GM23338 (cell line): ENCODE measurements at regions not wholly inside any gene's neighbourhood (a gene's known extent, or its start where the extent isn't known, plus 50 kb on each side); places are given as distances from the start of the nearest gene placed in this dataset.

Experiments used
- ATAC-seq: fragments of 200-7000 bp; cut with Tn5 transposase; 3 replicates; pipeline ENCODE4 v1.9.1; 2020
- DNase-seq: peaks from one replicate; pipeline ENCODE4 v3.0.0-alpha.2; 2015; ENCODE audit warnings: low spot score
- H2AFZ ChIP-seq: fragments of 200-600 bp; sonication (generic); 2 replicates; pipeline ENCODE4 v1.8.0; 2016; ENCODE audit warnings: antibody characterized with exemption, mild to moderate bottlenecking, moderate library complexity
- H3F3A ChIP-seq: fragments of 200-600 bp; sonication (generic); replicated peaks from 2 replicates; pipeline ENCODE4 v1.8.0; 2017; ENCODE audit warnings: antibody characterized with exemption, mixed run types, low read depth
- H3K27ac ChIP-seq: fragments of 200-600 bp; sonication (generic); 2 replicates; pipeline ENCODE4 v1.6.1; 2016; ENCODE audit warnings: low read depth
- H3K27me3 ChIP-seq: fragments of 200-600 bp; sonication (generic); 2 replicates; pipeline ENCODE4 v1.8.0; 2016; ENCODE audit warnings: mild to moderate bottlenecking, mixed run types, moderate library complexity; ENCODE audit not compliant: insufficient read depth
- H3K36me3 ChIP-seq: fragments of 200-600 bp; sonication (generic); 2 replicates; pipeline ENCODE4 v1.8.0; 2016; ENCODE audit warnings: mild to moderate bottlenecking; ENCODE audit not compliant: insufficient read depth
- H3K4me1 ChIP-seq: fragments of 200-600 bp; sonication (generic); 2 replicates; pipeline ENCODE4 v1.8.0; 2016; ENCODE audit warnings: mild to moderate bottlenecking, moderate library complexity; ENCODE audit not compliant: insufficient read depth
- H3K4me2 ChIP-seq: fragments of 200-600 bp; sonication (generic); 2 replicates; pipeline ENCODE4 v1.7.1; 2017; ENCODE audit warnings: mixed run types
- H3K4me3 ChIP-seq: fragments of 200-600 bp; sonication (generic); 2 replicates; pipeline ENCODE4 v1.6.1; 2016; ENCODE audit warnings: mixed run types
- H3K79me2 ChIP-seq: fragments of 200-600 bp; sonication (generic); replicated peaks from 2 replicates; pipeline ENCODE4 v1.8.0; 2017; ENCODE audit warnings: mild to moderate bottlenecking; ENCODE audit not compliant: insufficient read depth
- H3K9me2 ChIP-seq: fragments of 200-600 bp; sonication (generic); 2 replicates; pipeline ENCODE4 v1.8.0; 2017; ENCODE audit not compliant: insufficient read depth
- H4K20me1 ChIP-seq: fragments of 200-600 bp; sonication (generic); replicated peaks from 2 replicates; pipeline ENCODE4 v1.8.0; 2017; ENCODE audit warnings: mild to moderate bottlenecking; ENCODE audit not compliant: insufficient read depth
- H3K27ac Mint-ChIP-seq: 2 replicates; pipeline ENCODE4 v1.8.0; 2020; ENCODE audit warnings: inconsistent platforms, mild to moderate bottlenecking, moderate library complexity, mixed read lengths
- H3K27me3 Mint-ChIP-seq: 3 replicates; pipeline ENCODE4 v1.8.0; 2022; ENCODE audit warnings: low read depth, mild to moderate bottlenecking, moderate library complexity, mixed read lengths, inconsistent platforms; ENCODE audit not compliant: insufficient read depth, poor library complexity
- H3K36me3 Mint-ChIP-seq: 3 replicates; pipeline ENCODE4 v1.8.0; 2021; ENCODE audit warnings: low read depth, mild to moderate bottlenecking, inconsistent platforms, moderate library complexity, mixed read lengths
- H3K4me1 Mint-ChIP-seq: 3 replicates; pipeline ENCODE4 v1.8.0; 2020; ENCODE audit warnings: mild to moderate bottlenecking, inconsistent platforms, mixed read lengths
- H3K4me3 Mint-ChIP-seq: 3 replicates; pipeline ENCODE4 v1.8.0; 2021; ENCODE audit warnings: moderate library complexity, mild to moderate bottlenecking, inconsistent platforms, mixed read lengths
- H3K9me3 Mint-ChIP-seq: 3 replicates; pipeline ENCODE4 v1.8.0; 2020; ENCODE audit warnings: moderate library complexity, mild to moderate bottlenecking, inconsistent platforms, mixed read lengths
- CREB1 ChIP-seq: fragments of 250-450 bp; sonication (Bioruptor Pico); IDR thresholded peaks from 2 replicates; pipeline ENCODE4 v1.5.0; 2020; ENCODE audit warnings: low read depth, mild to moderate bottlenecking, moderate library complexity
- EZH2 ChIP-seq: fragments of 200-600 bp; sonication (generic); IDR thresholded peaks from one replicate; pipeline ENCODE4 v1.8.0; 2017; ENCODE audit warnings: antibody characterized with exemption, mild to moderate bottlenecking, low read depth; ENCODE audit not compliant: unreplicated experiment
- EZH2phosphoT487 ChIP-seq: fragments of 200-600 bp; sonication (generic); IDR thresholded peaks from one replicate; pipeline ENCODE4 v1.8.1; 2018; ENCODE audit warnings: antibody characterized with exemption; ENCODE audit not compliant: unreplicated experiment
- JUNB ChIP-seq: IDR thresholded peaks from one replicate; pipeline ENCODE4 v1.6.1; 2016; ENCODE audit warnings: antibody characterized with exemption; ENCODE audit not compliant: unreplicated experiment
- NANOG ChIP-seq: IDR thresholded peaks from 2 replicates; pipeline ENCODE4 v1.6.1; 2016; ENCODE audit warnings: antibody characterized with exemption, borderline replicate concordance
- POLR2AphosphoS5 ChIP-seq: IDR thresholded peaks from 2 replicates; pipeline ENCODE4 v1.6.1; 2016; ENCODE audit warnings: antibody characterized with exemption, low read depth
- STAT1 ChIP-seq: IDR thresholded peaks from one replicate; pipeline ENCODE4 v1.6.1; 2016; ENCODE audit warnings: antibody characterized with exemption; ENCODE audit not compliant: unreplicated experiment
- ZNF114 ChIP-seq: fragments of 250-450 bp; sonication (Bioruptor Pico); IDR thresholded peaks from 2 replicates; pipeline ENCODE4 v1.5.0; 2020; ENCODE audit warnings: mild to moderate bottlenecking, moderate library complexity
- ZNF331 ChIP-seq: fragments of 250-450 bp; sonication (Bioruptor Pico); IDR thresholded peaks from 2 replicates; pipeline ENCODE4 v1.5.0; 2020; ENCODE audit warnings: low read depth, mild to moderate bottlenecking, moderate library complexity
- TF ChIP-seq, protein P1 (sequence below), 2 experiments: fragments of 200-600 bp in 1 of 2; sonication (generic) in 1 of 2; conservative IDR thresholded peaks; 2 replicates each; pipeline versions ENCODE4 v1.5.1 to v1.6.1; 2016 to 2017; ENCODE audit warnings: antibody characterized with exemption in 2 of 2, low read depth in 2 of 2, mild to moderate bottlenecking in 2 of 2, moderate library complexity in 1 of 2
- TF ChIP-seq, protein P2 (sequence below): IDR thresholded peaks from 2 replicates; pipeline ENCODE4 v1.6.1; 2016; ENCODE audit warnings: antibody characterized with exemption
- TF ChIP-seq, protein P3 (sequence below): IDR thresholded peaks from one replicate; pipeline ENCODE4 v1.6.1; 2018; ENCODE audit warnings: antibody characterized with exemption; ENCODE audit not compliant: unreplicated experiment
- TF ChIP-seq, protein P4 (sequence below): fragments of 250-450 bp; sonication (Bioruptor Pico); IDR thresholded peaks from 2 replicates; pipeline ENCODE4 v1.5.0; 2020; ENCODE audit warnings: mild to moderate bottlenecking, moderate library complexity

DNA sequence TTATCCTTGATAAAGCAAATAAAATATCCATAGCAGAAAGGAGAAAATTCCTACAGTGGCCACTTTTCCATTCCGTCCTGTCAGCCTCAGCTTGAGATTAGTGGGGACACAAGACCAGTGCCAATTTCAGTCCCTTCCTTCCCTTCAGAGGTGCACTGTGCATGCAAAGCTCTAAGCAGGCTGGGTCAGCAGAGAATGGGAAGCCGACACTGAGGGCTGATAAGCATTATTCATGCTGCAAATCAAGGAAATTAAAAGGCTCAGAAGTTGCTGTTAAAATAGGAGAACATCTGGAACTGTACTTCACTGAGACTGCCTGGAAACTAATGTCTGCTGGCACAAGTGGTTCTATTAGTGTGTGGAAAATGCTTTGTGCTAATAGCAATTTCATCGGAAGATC, 534.3 kb downstream of the ADCYAP1 start:
- no peak overlapping the region for H3K4me3 Mint-ChIP-seq
- Histone ChIP-seq H3K79me2 (no peaks in the 10 kb centered on the region), H3K36me3 (no peaks in the 10 kb centered on the region), H3K27me3 (no peaks in the 10 kb centered on the region), H3K4me3 (no peak overlapping the region), H3K9me2 (no peaks in the 10 kb centered on the region), H4K20me1 (no peaks in the 10 kb centered on the region), H3F3A (no peaks in the 10 kb centered on the region), H3K4me2 (no peak overlapping the region), H3K27ac (no peak overlapping the region), H3K4me1 (no peaks in the 10 kb centered on the region), H2AFZ (peak overlapping the region; percentile 82; the same call in 1 of the 2 replicates)
- no peak overlapping the region for H3K27ac Mint-ChIP-seq
- ATAC-seq, result no peak
- no peaks in the 10 kb centered on the region for H3K4me1 Mint-ChIP-seq
- no peaks in the 10 kb centered on the region for H3K36me3 Mint-ChIP-seq
- TF ChIP-seq ZNF114 (CRISPR knock-in tag), result no peak
- TF ChIP-seq, protein P1, sequence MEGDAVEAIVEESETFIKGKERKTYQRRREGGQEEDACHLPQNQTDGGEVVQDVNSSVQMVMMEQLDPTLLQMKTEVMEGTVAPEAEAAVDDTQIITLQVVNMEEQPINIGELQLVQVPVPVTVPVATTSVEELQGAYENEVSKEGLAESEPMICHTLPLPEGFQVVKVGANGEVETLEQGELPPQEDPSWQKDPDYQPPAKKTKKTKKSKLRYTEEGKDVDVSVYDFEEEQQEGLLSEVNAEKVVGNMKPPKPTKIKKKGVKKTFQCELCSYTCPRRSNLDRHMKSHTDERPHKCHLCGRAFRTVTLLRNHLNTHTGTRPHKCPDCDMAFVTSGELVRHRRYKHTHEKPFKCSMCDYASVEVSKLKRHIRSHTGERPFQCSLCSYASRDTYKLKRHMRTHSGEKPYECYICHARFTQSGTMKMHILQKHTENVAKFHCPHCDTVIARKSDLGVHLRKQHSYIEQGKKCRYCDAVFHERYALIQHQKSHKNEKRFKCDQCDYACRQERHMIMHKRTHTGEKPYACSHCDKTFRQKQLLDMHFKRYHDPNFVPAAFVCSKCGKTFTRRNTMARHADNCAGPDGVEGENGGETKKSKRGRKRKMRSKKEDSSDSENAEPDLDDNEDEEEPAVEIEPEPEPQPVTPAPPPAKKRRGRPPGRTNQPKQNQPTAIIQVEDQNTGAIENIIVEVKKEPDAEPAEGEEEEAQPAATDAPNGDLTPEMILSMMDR (conservative IDR thresholded peaks at IDR 0.05; ENCODE audit: low read depth in 2 of 2), result no peak
- TF ChIP-seq EZH2, result no peak
- TF ChIP-seq, protein P2, sequence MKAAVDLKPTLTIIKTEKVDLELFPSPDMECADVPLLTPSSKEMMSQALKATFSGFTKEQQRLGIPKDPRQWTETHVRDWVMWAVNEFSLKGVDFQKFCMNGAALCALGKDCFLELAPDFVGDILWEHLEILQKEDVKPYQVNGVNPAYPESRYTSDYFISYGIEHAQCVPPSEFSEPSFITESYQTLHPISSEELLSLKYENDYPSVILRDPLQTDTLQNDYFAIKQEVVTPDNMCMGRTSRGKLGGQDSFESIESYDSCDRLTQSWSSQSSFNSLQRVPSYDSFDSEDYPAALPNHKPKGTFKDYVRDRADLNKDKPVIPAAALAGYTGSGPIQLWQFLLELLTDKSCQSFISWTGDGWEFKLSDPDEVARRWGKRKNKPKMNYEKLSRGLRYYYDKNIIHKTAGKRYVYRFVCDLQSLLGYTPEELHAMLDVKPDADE, result no peak
- no peak for TF ChIP-seq JUNB
- TF ChIP-seq ZNF331 (CRISPR knock-in tag), result no peak
- TF ChIP-seq CREB1 (CRISPR knock-in tag), result no peak
- no peak for TF ChIP-seq EZH2phosphoT487
- TF ChIP-seq NANOG, result no peak
- no peak for TF ChIP-seq STAT1
- TF ChIP-seq, protein P3, sequence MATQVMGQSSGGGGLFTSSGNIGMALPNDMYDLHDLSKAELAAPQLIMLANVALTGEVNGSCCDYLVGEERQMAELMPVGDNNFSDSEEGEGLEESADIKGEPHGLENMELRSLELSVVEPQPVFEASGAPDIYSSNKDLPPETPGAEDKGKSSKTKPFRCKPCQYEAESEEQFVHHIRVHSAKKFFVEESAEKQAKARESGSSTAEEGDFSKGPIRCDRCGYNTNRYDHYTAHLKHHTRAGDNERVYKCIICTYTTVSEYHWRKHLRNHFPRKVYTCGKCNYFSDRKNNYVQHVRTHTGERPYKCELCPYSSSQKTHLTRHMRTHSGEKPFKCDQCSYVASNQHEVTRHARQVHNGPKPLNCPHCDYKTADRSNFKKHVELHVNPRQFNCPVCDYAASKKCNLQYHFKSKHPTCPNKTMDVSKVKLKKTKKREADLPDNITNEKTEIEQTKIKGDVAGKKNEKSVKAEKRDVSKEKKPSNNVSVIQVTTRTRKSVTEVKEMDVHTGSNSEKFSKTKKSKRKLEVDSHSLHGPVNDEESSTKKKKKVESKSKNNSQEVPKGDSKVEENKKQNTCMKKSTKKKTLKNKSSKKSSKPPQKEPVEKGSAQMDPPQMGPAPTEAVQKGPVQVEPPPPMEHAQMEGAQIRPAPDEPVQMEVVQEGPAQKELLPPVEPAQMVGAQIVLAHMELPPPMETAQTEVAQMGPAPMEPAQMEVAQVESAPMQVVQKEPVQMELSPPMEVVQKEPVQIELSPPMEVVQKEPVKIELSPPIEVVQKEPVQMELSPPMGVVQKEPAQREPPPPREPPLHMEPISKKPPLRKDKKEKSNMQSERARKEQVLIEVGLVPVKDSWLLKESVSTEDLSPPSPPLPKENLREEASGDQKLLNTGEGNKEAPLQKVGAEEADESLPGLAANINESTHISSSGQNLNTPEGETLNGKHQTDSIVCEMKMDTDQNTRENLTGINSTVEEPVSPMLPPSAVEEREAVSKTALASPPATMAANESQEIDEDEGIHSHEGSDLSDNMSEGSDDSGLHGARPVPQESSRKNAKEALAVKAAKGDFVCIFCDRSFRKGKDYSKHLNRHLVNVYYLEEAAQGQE, result no peak
- no peak for TF ChIP-seq POLR2AphosphoS5
- TF ChIP-seq, protein P4, sequence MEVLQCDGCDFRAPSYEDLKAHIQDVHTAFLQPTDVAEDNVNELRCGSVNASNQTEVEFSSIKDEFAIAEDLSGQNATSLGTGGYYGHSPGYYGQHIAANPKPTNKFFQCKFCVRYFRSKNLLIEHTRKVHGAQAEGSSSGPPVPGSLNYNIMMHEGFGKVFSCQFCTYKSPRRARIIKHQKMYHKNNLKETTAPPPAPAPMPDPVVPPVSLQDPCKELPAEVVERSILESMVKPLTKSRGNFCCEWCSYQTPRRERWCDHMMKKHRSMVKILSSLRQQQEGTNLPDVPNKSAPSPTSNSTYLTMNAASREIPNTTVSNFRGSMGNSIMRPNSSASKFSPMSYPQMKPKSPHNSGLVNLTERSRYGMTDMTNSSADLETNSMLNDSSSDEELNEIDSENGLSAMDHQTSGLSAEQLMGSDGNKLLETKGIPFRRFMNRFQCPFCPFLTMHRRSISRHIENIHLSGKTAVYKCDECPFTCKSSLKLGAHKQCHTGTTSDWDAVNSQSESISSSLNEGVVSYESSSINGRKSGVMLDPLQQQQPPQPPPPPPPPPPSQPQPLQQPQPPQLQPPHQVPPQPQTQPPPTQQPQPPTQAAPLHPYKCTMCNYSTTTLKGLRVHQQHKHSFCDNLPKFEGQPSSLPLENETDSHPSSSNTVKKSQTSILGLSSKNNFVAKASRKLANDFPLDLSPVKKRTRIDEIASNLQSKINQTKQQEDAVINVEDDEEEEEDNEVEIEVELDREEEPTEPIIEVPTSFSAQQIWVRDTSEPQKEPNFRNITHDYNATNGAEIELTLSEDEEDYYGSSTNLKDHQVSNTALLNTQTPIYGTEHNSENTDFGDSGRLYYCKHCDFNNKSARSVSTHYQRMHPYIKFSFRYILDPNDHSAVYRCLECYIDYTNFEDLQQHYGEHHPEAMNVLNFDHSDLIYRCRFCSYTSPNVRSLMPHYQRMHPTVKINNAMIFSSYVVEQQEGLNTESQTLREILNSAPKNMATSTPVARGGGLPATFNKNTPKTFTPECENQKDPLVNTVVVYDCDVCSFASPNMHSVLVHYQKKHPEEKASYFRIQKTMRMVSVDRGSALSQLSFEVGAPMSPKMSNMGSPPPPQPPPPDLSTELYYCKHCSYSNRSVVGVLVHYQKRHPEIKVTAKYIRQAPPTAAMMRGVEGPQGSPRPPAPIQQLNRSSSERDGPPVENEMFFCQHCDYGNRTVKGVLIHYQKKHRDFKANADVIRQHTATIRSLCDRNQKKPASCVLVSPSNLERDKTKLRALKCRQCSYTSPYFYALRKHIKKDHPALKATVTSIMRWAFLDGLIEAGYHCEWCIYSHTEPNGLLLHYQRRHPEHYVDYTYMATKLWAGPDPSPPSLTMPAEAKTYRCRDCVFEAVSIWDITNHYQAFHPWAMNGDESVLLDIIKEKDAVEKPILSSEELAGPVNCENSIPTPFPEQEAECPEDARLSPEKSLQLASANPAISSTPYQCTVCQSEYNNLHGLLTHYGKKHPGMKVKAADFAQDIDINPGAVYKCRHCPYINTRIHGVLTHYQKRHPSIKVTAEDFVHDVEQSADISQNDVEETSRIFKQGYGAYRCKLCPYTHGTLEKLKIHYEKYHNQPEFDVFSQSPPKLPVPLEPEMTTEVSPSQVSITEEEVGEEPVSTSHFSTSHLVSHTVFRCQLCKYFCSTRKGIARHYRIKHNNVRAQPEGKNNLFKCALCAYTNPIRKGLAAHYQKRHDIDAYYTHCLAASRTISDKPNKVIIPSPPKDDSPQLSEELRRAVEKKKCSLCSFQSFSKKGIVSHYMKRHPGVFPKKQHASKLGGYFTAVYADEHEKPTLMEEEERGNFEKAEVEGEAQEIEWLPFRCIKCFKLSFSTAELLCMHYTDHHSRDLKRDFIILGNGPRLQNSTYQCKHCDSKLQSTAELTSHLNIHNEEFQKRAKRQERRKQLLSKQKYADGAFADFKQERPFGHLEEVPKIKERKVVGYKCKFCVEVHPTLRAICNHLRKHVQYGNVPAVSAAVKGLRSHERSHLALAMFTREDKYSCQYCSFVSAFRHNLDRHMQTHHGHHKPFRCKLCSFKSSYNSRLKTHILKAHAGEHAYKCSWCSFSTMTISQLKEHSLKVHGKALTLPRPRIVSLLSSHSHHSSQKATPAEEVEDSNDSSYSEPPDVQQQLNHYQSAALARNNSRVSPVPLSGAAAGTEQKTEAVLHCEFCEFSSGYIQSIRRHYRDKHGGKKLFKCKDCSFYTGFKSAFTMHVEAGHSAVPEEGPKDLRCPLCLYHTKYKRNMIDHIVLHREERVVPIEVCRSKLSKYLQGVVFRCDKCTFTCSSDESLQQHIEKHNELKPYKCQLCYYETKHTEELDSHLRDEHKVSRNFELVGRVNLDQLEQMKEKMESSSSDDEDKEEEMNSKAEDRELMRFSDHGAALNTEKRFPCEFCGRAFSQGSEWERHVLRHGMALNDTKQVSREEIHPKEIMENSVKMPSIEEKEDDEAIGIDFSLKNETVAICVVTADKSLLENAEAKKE (CRISPR knock-in tag), result no peak
- no peaks in the 10 kb centered on the region for H3K9me3 Mint-ChIP-seq
- no peak for DNase-seq
- H3K27me3 Mint-ChIP-seq, result peaks cover 2% of the 10 kb centered on the region
